Neural progenitor cell (in vitro differentiated cells): ENCODE measurements at regions not wholly inside any gene's neighbourhood (a gene's known extent, or its start where the extent isn't known, plus 50 kb on each side); places are given as distances from the start of the nearest gene placed in this dataset.

Source experiments
- DNase-seq: peaks from one replicate; pipeline ENCODE4 v3.0.0-alpha.2; 2016; ENCODE audit warnings: low spot score
- H2AFZ ChIP-seq: fragments of 200-600 bp; sonication (generic); replicated peaks from 2 replicates; pipeline ENCODE4 v1.6.1; 2016; ENCODE audit warnings: antibody characterized with exemption
- H3F3A ChIP-seq: fragments of 200-600 bp; sonication (generic); 2 replicates; pipeline ENCODE4 v1.6.1; 2016; ENCODE audit warnings: antibody characterized with exemption, low read depth
- H3K27ac ChIP-seq: fragments of 200-600 bp; sonication (generic); 2 replicates; pipeline ENCODE4 v1.5.1; 2016; ENCODE audit warnings: mild to moderate bottlenecking
- H3K27me3 ChIP-seq: fragments of 200-600 bp; sonication (generic); 2 replicates; pipeline ENCODE4 v1.6.1; 2016; ENCODE audit warnings: mild to moderate bottlenecking, moderate library complexity
- H3K36me3 ChIP-seq: fragments of 200-600 bp; sonication (generic); 2 replicates; pipeline ENCODE4 v1.5.1; 2016
- H3K4me1 ChIP-seq: fragments of 200-600 bp; sonication (generic); 2 replicates; pipeline ENCODE4 v1.6.1; 2016; ENCODE audit warnings: mixed run types
- H3K4me2 ChIP-seq: fragments of 200-600 bp; sonication (generic); 2 replicates; pipeline ENCODE4 v1.6.1; 2016
- H3K4me3 ChIP-seq: fragments of 200-600 bp; sonication (generic); 2 replicates; pipeline ENCODE4 v1.5.1; 2016
- H3K79me2 ChIP-seq: fragments of 200-600 bp; sonication (generic); 2 replicates; pipeline ENCODE4 v1.6.1; 2016; ENCODE audit warnings: low read depth
- H3K9ac ChIP-seq: fragments of 200-600 bp; sonication (generic); 2 replicates; pipeline ENCODE4 v1.6.1; 2016
- H3K9me3 ChIP-seq: fragments of 200-600 bp; sonication (generic); 2 replicates; pipeline ENCODE4 v1.5.1; 2016; ENCODE audit warnings: low read depth
- H4K20me1 ChIP-seq: fragments of 200-600 bp; sonication (generic); 2 replicates; pipeline ENCODE4 v1.6.1; 2016; ENCODE audit warnings: low read depth
- H3K27ac Mint-ChIP-seq: 3 replicates; pipeline ENCODE4 v1.8.0; 2021; ENCODE audit warnings: mixed read lengths
- H3K27me3 Mint-ChIP-seq: 2 replicates; pipeline ENCODE4 v1.8.0; 2022; ENCODE audit warnings: low read depth, mild to moderate bottlenecking, inconsistent platforms, moderate library complexity, mixed read lengths; ENCODE audit not compliant: insufficient read depth
- H3K36me3 Mint-ChIP-seq: 3 replicates; pipeline ENCODE4 v1.8.0; 2021; ENCODE audit warnings: mixed read lengths
- H3K4me1 Mint-ChIP-seq: 3 replicates; pipeline ENCODE4 v1.8.0; 2021; ENCODE audit warnings: mixed read lengths
- H3K4me3 Mint-ChIP-seq: 3 replicates; pipeline ENCODE4 v1.8.0; 2021; ENCODE audit warnings: mild to moderate bottlenecking, moderate library complexity, mixed read lengths
- H3K9me3 Mint-ChIP-seq: 3 replicates; pipeline ENCODE4 v1.8.0; 2020; ENCODE audit warnings: mixed read lengths
- EZH2 ChIP-seq: fragments of 200-600 bp; sonication (generic); IDR thresholded peaks from 2 replicates; pipeline ENCODE4 v1.6.1; 2017; ENCODE audit warnings: antibody characterized with exemption, mild to moderate bottlenecking, moderate library complexity
- EZH2phosphoT487 ChIP-seq: fragments of 200-600 bp; sonication (generic); IDR thresholded peaks from 2 replicates; pipeline ENCODE4 v1.6.1; 2017; ENCODE audit warnings: antibody characterized with exemption
- TF ChIP-seq, protein P1 (sequence below): fragments of 200-600 bp; sonication (generic); IDR thresholded peaks from 2 replicates; pipeline ENCODE4 v1.5.1; 2017; ENCODE audit warnings: antibody characterized with exemption, mild to moderate bottlenecking

DNA sequence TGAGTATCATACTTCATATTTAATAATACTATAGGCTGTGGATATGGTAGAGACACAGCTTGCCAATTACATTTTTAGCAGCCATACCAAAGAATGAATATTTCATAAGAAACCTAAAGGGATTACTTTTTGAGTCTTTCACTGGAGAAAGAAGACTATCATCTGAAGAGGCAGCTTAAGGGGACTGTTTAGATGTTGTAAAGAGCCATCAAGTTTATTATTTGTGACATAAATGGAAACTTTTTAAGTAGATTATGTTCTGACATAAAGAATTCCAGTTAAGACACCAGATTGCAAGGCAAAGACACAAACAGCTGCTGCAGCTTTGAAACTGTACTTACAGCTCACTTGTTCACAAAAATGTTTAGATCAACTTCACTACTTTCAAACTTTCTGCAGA, 429.4 kb downstream of the TFAP2A start:
- Histone ChIP-seq H3K4me3 (no peak overlapping the region), H3K9ac (no peak overlapping the region), H3K27me3 (no peaks in the 10 kb centered on the region), H2AFZ (no peak overlapping the region), H4K20me1 (no peaks in the 10 kb centered on the region), H3K4me2 (no peak overlapping the region), H3K4me1 (no peaks in the 10 kb centered on the region), H3F3A (no peaks in the 10 kb centered on the region), H3K27ac (no peak overlapping the region), H3K79me2 (no peaks in the 10 kb centered on the region), H3K9me3 (peaks cover 16% of the 10 kb centered on the region), H3K36me3 (no peaks in the 10 kb centered on the region)
- Mint-ChIP-seq H3K27ac (no peak overlapping the region), H3K27me3 (peaks cover 2% of the 10 kb centered on the region), H3K4me1 (no peaks in the 10 kb centered on the region), H3K4me3 (no peak overlapping the region), H3K36me3 (no peaks in the 10 kb centered on the region), H3K9me3 (peaks cover 2% of the 10 kb centered on the region)
- DNase-seq, result no peak
- TF ChIP-seq EZH2 (no peak), EZH2phosphoT487 (no peak)
- TF ChIP-seq, protein P1, sequence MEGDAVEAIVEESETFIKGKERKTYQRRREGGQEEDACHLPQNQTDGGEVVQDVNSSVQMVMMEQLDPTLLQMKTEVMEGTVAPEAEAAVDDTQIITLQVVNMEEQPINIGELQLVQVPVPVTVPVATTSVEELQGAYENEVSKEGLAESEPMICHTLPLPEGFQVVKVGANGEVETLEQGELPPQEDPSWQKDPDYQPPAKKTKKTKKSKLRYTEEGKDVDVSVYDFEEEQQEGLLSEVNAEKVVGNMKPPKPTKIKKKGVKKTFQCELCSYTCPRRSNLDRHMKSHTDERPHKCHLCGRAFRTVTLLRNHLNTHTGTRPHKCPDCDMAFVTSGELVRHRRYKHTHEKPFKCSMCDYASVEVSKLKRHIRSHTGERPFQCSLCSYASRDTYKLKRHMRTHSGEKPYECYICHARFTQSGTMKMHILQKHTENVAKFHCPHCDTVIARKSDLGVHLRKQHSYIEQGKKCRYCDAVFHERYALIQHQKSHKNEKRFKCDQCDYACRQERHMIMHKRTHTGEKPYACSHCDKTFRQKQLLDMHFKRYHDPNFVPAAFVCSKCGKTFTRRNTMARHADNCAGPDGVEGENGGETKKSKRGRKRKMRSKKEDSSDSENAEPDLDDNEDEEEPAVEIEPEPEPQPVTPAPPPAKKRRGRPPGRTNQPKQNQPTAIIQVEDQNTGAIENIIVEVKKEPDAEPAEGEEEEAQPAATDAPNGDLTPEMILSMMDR, result no peak

DNA sequence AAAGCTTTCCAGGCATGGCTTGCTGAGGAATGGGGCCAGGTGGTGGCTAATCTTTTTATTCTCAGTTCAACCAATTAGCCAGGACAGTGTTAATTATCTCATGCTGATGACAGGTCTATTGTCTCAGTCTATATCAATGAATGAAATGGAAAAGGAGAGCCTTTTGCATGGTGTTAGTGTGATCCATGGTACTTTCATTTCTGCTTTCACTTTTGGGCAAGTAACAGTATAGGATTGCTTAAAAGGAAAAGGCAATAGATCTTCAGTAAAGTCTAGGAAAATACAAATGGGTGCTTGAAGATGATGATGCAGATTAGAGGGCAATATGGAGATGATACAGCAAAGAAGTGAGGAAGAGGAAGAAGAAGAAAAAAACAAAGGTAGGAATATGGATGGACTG, 430.3 kb downstream of the TFAP2A start:
- peaks cover 16% of the 10 kb centered on the region for H3K9me3 ChIP-seq
- no peaks in the 10 kb centered on the region for H3K79me2 ChIP-seq
- H4K20me1 ChIP-seq, result no peaks in the 10 kb centered on the region
- H3K9ac ChIP-seq, result no peak overlapping the region
- H3K36me3 ChIP-seq, result no peaks in the 10 kb centered on the region
- no peak for DNase-seq
- no peak overlapping the region for H3K27ac ChIP-seq
- Mint-ChIP-seq H3K9me3 (peaks cover 2% of the 10 kb centered on the region), H3K36me3 (no peaks in the 10 kb centered on the region), H3K4me1 (no peaks in the 10 kb centered on the region), H3K27ac (no peak overlapping the region), H3K27me3 (peaks cover 2% of the 10 kb centered on the region), H3K4me3 (no peak overlapping the region)
- H3K4me2 ChIP-seq, result no peak overlapping the region
- no peak overlapping the region for H3K4me3 ChIP-seq
- H2AFZ ChIP-seq, result no peak overlapping the region
- TF ChIP-seq EZH2phosphoT487 (no peak), EZH2 (no peak)
- TF ChIP-seq, protein P1, result no peak
- no peaks in the 10 kb centered on the region for H3F3A ChIP-seq
- H3K27me3 ChIP-seq, result no peaks in the 10 kb centered on the region
- no peaks in the 10 kb centered on the region for H3K4me1 ChIP-seq

DNA sequence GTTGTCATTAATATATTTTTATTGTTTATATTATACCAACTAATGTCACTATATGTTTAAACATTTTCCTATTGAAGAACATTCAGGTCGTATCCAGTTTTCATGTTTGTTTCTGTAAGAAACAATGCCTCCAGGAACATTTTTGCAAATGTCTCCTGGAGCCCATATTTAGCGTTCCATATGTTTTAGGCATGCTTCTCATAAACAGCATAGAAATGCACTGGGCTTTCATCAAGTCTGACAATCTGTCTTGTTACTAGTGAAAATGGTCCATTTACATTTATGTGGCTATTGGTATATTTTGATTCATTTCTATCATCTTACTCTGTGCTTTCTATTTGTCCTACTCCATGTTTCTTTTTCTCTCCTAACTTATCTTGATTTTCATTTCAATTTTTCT, 431.7 kb downstream of the TFAP2A start:
- Histone ChIP-seq H3K36me3 (no peaks in the 10 kb centered on the region), H3K9me3 (peaks cover 16% of the 10 kb centered on the region), H3F3A (no peaks in the 10 kb centered on the region), H3K27ac (no peak overlapping the region), H3K4me3 (no peak overlapping the region), H3K9ac (no peak overlapping the region), H3K79me2 (no peaks in the 10 kb centered on the region), H3K4me2 (no peak overlapping the region), H4K20me1 (no peaks in the 10 kb centered on the region), H3K4me1 (no peaks in the 10 kb centered on the region), H2AFZ (no peak overlapping the region), H3K27me3 (no peaks in the 10 kb centered on the region)
- TF ChIP-seq EZH2phosphoT487 (no peak), EZH2 (no peak)
- TF ChIP-seq, protein P1, result no peak
- peaks cover 2% of the 10 kb centered on the region for H3K27me3 Mint-ChIP-seq
- peaks cover 2% of the 10 kb centered on the region for H3K9me3 Mint-ChIP-seq
- H3K4me1 Mint-ChIP-seq, result no peaks in the 10 kb centered on the region
- no peak overlapping the region for H3K27ac Mint-ChIP-seq
- DNase-seq, result no peak
- H3K4me3 Mint-ChIP-seq, result no peak overlapping the region
- H3K36me3 Mint-ChIP-seq, result no peaks in the 10 kb centered on the region
